DOHH2 (cell line): ENCODE measurements at regions not wholly inside any gene's neighbourhood (a gene's known extent, or its start where the extent isn't known, plus 50 kb on each side); places are given as distances from the start of the nearest gene placed in this dataset.

Source experiments
- H3F3A ChIP-seq: fragments of 200-600 bp; sonication (generic), shearing (Covaris generic); 2 replicates; pipeline ENCODE4 v1.6.0; 2016; ENCODE audit warnings: antibody characterized with exemption, mild to moderate bottlenecking; ENCODE audit not compliant: control insufficient read depth, insufficient read depth
- H3K27ac ChIP-seq: fragments of 200-600 bp; sonication (generic); 2 replicates; pipeline ENCODE4 v1.5.1; 2014; ENCODE audit warnings: low read depth, mild to moderate bottlenecking, low read length, moderate library complexity
- H3K27me3 ChIP-seq: fragments of 200-600 bp; sonication (generic); 2 replicates; pipeline ENCODE4 v1.6.1; 2014; ENCODE audit warnings: mild to moderate bottlenecking, low read length, mixed read lengths; ENCODE audit not compliant: control insufficient read depth
- H3K36me3 ChIP-seq: fragments of 200-600 bp; sonication (generic); 2 replicates; pipeline ENCODE4 v1.6.1; 2014; ENCODE audit warnings: mild to moderate bottlenecking, low read length, moderate library complexity, mixed read lengths; ENCODE audit not compliant: control insufficient read depth
- H3K4me1 ChIP-seq: fragments of 200-600 bp; sonication (generic); 2 replicates; pipeline ENCODE4 v1.6.1; 2014; ENCODE audit warnings: mild to moderate bottlenecking, low read length, mixed read lengths; ENCODE audit not compliant: control insufficient read depth
- H3K4me2 ChIP-seq: fragments of 200-600 bp; sonication (generic); 2 replicates; pipeline ENCODE4 v1.6.0; 2014; ENCODE audit warnings: mild to moderate bottlenecking, low read length, moderate library complexity
- H3K4me3 ChIP-seq: fragments of 200-600 bp; sonication (generic); 2 replicates; pipeline ENCODE4 v1.5.1; 2014; ENCODE audit warnings: mild to moderate bottlenecking, low read length, mixed read lengths
- H3K79me2 ChIP-seq: fragments of 200-600 bp; sonication (generic); 2 replicates; pipeline ENCODE4 v1.6.1; 2014; ENCODE audit warnings: mild to moderate bottlenecking, low read length, mixed read lengths; ENCODE audit not compliant: control insufficient read depth
- H3K9me2 ChIP-seq: fragments of 200-600 bp; sonication (generic); replicated peaks from 2 replicates; pipeline ENCODE4 v1.6.1; 2014; ENCODE audit warnings: mild to moderate bottlenecking, low read length, mixed read lengths; ENCODE audit not compliant: control insufficient read depth
- H3K9me3 ChIP-seq: fragments of 200-600 bp; sonication (generic); 2 replicates; pipeline ENCODE4 v1.6.1; 2014; ENCODE audit warnings: antibody characterized with exemption, low read length, mixed read lengths; ENCODE audit not compliant: control insufficient read depth, insufficient read depth
- H4K20me1 ChIP-seq: fragments of 200-600 bp; sonication (generic); 2 replicates; pipeline ENCODE4 v1.6.0; 2014; ENCODE audit warnings: low read depth, mild to moderate bottlenecking, antibody characterized with exemption, low read length, moderate library complexity; ENCODE audit not compliant: control insufficient read depth, insufficient read depth
- CTCF ChIP-seq: fragments of 200-600 bp; sonication (generic); IDR thresholded peaks from one replicate; pipeline ENCODE4 v1.5.1; 2014; ENCODE audit warnings: antibody characterized with exemption, mild to moderate bottlenecking, low read depth, low read length; ENCODE audit not compliant: poor library complexity, severe bottlenecking
- EZH2phosphoT487 ChIP-seq: fragments of 200-600 bp; sonication (generic); IDR thresholded peaks from 2 replicates; pipeline ENCODE4 v1.6.1; 2017; ENCODE audit warnings: borderline replicate concordance, mild to moderate bottlenecking, antibody characterized with exemption, low read length, moderate library complexity, mixed read lengths

GRCh38 chr15:80333261-80333660 lies 70.9 kb upstream of the ARNT2 start:
- no peak overlapping the region for H3K4me2 ChIP-seq
- no peaks in the 10 kb centered on the region for H3K79me2 ChIP-seq
- 0 out of 2 replicates have a peak, but pooled peaks cover 2% of the 10 kb centered on the region for H3K27me3 ChIP-seq
- H3K9me3 ChIP-seq = no peaks in the 10 kb centered on the region
- H3K4me3 ChIP-seq = no peak overlapping the region
- no peaks in the 10 kb centered on the region for H4K20me1 ChIP-seq
- TF ChIP-seq EZH2phosphoT487 (no peak), CTCF (no peak)
- no peaks in the 10 kb centered on the region for H3K4me1 ChIP-seq
- H3K36me3 ChIP-seq = no peaks in the 10 kb centered on the region
- H3K9me2 ChIP-seq = no peaks in the 10 kb centered on the region
- H3F3A ChIP-seq = no peaks in the 10 kb centered on the region
- no peak overlapping the region for H3K27ac ChIP-seq

- no peaks in the 10 kb centered on the region for H3K36me3 ChIP-seq
- no peaks in the 10 kb centered on the region for H3F3A ChIP-seq
- H3K9me2 ChIP-seq = no peaks in the 10 kb centered on the region
- H3K4me3 ChIP-seq = no peak overlapping the region
- H3K4me2 ChIP-seq = no peak overlapping the region
- 0 out of 2 replicates have a peak, but pooled peaks cover 2% of the 10 kb centered on the region for H3K27me3 ChIP-seq
- H3K4me1 ChIP-seq = no peaks in the 10 kb centered on the region
- TF ChIP-seq CTCF (no peak), EZH2phosphoT487 (no peak)
- H4K20me1 ChIP-seq = no peaks in the 10 kb centered on the region
- H3K79me2 ChIP-seq = no peaks in the 10 kb centered on the region
- H3K9me3 ChIP-seq = no peaks in the 10 kb centered on the region
- no peak overlapping the region for H3K27ac ChIP-seq
Measured at GRCh38 chr15:80334521-80334920, 69.7 kb upstream of the ARNT2 start.

- H3K79me2 ChIP-seq = no peaks in the 10 kb centered on the region
- TF ChIP-seq CTCF (no peak), EZH2phosphoT487 (no peak)
- peaks cover 5% of the 10 kb centered on the region; the same call in 1 of the 2 replicates for H3K27me3 ChIP-seq
- H3K9me2 ChIP-seq = no peaks in the 10 kb centered on the region
- H3K4me1 ChIP-seq = no peaks in the 10 kb centered on the region
- no peaks in the 10 kb centered on the region for H3K9me3 ChIP-seq
- no peak overlapping the region for H3K4me2 ChIP-seq
- H3K4me3 ChIP-seq = no peak overlapping the region
- no peaks in the 10 kb centered on the region for H4K20me1 ChIP-seq
- no peak overlapping the region for H3K27ac ChIP-seq
- no peaks in the 10 kb centered on the region for H3K36me3 ChIP-seq
- H3F3A ChIP-seq = no peaks in the 10 kb centered on the region
Measured at GRCh38 chr15:80339601-80340000, 64.6 kb upstream of the ARNT2 start.
